ENCODE measurements at regions not wholly inside any gene's neighbourhood (a gene's known extent, or its start where the extent isn't known, plus 50 kb on each side); places are given as distances from the start of the nearest gene placed in this dataset.

DNA sequence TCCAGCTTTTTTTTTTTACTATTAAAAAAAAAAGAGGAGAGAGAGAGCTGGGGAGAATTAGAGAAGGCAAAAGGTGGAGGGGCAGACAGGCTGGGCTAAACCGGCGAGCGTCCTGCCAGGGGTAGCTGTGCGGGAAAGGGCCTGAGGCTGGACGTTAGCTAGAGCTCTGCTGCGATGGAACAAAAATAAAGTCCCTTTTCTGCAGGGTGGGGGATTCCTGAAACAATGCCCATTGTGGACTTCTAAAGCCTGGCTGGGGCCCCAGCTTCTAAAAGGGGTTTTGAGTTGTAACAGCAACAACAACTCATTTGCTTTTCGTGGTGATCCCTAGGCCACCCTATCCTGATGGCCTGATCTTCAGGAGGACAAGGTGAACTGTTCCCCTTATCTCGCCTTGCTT, 311.7 kb downstream of the FBXW7 start:
- DNase-seq, result no peak
- H3K27ac Mint-ChIP-seq, result no peak overlapping the region
- H3K9me3 Mint-ChIP-seq, result peaks cover 12% of the 10 kb centered on the region
- peaks cover 40% of the 10 kb centered on the region for H3K4me1 Mint-ChIP-seq
- peaks cover 19% of the 10 kb centered on the region for H3K36me3 Mint-ChIP-seq
- CTCF ChIA-PET, result no interaction called here
- peaks cover 5% of the 10 kb centered on the region for H3K27me3 Mint-ChIP-seq
- H3K4me3 Mint-ChIP-seq, result no peak overlapping the region

- H3K9me3 Mint-ChIP-seq, result peaks cover 12% of the 10 kb centered on the region
- no peak overlapping the region for H3K4me3 Mint-ChIP-seq
- CTCF ChIA-PET, result no interaction called here
- H3K27me3 Mint-ChIP-seq, result peaks cover 3% of the 10 kb centered on the region
- H3K4me1 Mint-ChIP-seq, result peaks cover 46% of the 10 kb centered on the region
- no peak for DNase-seq
- no peak overlapping the region for H3K27ac Mint-ChIP-seq
- peaks cover 19% of the 10 kb centered on the region for H3K36me3 Mint-ChIP-seq
Measured at GRCh38 chr4:152223600-152223999, 312.3 kb downstream of the FBXW7 start.

DNA sequence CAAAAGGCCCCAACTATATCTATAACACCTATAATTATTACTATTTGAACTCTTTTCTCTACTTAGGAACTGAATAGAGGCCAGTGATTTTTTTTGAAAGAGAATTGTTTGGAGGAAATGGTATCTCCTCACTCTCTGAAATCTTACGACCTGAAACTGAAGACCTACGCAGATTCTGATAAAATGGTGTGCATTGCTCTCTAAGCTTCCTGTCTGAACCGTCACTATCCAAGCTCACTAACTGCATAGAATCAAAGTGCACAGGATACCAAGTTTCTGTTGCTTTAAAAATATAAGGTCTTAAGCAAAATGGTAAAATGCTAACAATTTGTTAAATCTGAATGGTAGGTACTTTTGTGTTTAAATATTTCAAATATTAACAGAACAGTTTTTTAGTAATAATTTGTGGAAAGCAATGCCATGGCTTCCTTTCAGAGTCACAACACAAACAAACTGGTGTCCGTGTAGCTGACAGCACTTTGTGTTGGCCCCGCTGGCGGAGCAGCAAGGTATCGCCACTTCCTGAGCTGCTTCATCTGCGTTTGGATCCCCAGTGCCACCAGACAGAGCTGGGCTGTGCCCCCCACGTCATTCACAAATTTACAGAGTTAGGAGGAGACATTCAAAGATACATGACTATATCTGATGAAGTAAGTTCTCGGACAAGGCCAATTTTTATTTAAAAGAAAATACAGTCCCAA, 313.9 kb downstream of the FBXW7 start:
- Mint-ChIP-seq H3K9me3 (peaks cover 12% of the 10 kb centered on the region), H3K4me1 (peaks cover 46% of the 10 kb centered on the region), H3K27me3 (no peaks in the 10 kb centered on the region), H3K4me3 (no peak overlapping the region), H3K36me3 (peaks cover 19% of the 10 kb centered on the region), H3K27ac (peak overlapping the region; percentile 83)
- CTCF ChIA-PET, result no interaction called here
- DNase-seq, result no peak

- peaks cover 24% of the 10 kb centered on the region for H3K36me3 Mint-ChIP-seq
- no peak overlapping the region for H3K4me3 Mint-ChIP-seq
- CTCF ChIA-PET, result no interaction called here
- no peak for DNase-seq
- H3K27me3 Mint-ChIP-seq, result no peaks in the 10 kb centered on the region
- peaks cover 15% of the 10 kb centered on the region for H3K9me3 Mint-ChIP-seq
- H3K4me1 Mint-ChIP-seq, result peaks cover 46% of the 10 kb centered on the region
- H3K27ac Mint-ChIP-seq, result no peak overlapping the region
Measured at GRCh38 chr4:152220201-152220666, 315.7 kb downstream of the FBXW7 start.

- no peak overlapping the region for H3K27ac Mint-ChIP-seq
- CTCF ChIA-PET, result no interaction called here
- no peaks in the 10 kb centered on the region for H3K27me3 Mint-ChIP-seq
- no peak for DNase-seq
- H3K4me3 Mint-ChIP-seq, result no peak overlapping the region
- peaks cover 16% of the 10 kb centered on the region for H3K9me3 Mint-ChIP-seq
- peaks cover 24% of the 10 kb centered on the region for H3K36me3 Mint-ChIP-seq
- H3K4me1 Mint-ChIP-seq, result peaks cover 43% of the 10 kb centered on the region
Measured at GRCh38 chr4:152218576-152218975, 317.3 kb downstream of the FBXW7 start.

DNA sequence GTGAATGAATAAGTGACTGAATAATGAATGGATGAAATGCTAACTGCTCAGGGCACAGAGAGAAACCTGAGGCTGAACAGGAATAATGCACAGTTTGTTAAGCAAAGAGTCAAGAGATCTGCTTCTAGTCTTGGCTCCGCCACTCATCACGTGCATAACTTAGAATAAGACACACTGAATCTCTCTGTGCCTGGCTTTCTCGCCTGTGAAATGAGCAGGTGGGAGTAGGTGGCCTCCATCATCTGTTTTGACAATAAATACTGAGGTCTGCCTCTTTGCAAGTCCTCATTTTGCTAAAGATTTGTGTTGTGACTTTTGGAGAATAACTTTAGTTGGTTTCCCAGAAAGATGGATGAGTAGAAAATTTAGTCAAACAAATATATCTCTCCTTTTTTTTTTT, 318.0 kb downstream of the FBXW7 start:
- no peak overlapping the region for H3K27ac Mint-ChIP-seq
- peaks cover 13% of the 10 kb centered on the region for H3K9me3 Mint-ChIP-seq
- no peak overlapping the region for H3K4me3 Mint-ChIP-seq
- H3K36me3 Mint-ChIP-seq, result peaks cover 22% of the 10 kb centered on the region
- CTCF ChIA-PET, result no interaction called here
- H3K4me1 Mint-ChIP-seq, result peaks cover 39% of the 10 kb centered on the region
- no peaks in the 10 kb centered on the region for H3K27me3 Mint-ChIP-seq
- DNase-seq, result no peak

DNA sequence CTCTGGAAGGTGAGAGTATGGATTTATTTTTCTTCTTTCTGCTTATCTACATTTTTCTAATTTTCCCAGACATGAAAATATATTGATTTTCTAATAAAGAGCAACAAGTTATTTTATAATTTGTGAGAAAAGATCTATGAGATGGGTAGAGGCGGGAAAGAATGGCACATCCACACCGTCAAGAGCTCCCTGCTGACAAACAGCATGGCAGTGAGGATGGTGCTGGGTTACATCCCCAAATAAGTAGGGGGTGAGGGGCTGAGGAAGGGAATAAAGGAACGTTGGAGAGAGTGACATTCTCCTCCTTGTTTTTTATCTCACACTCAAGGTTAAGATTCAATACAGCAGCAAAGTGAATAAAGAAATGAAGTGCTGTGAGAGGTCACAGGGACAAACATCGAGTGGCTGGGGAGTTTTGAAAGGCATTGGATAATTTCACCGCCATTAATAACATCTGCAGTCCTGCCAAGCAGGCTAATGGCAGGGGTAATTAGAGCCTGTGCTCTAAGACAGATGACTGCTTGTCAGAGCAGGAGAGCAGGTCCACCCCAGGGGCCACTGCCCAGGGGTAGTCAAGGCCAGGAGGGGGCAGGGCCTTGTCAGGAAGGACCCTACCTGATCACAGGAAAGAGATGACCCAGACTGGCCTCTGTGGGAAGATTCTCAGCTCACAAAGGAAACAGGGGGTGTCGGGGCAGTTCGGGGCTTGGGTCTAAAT, 323.8 kb downstream of the FBXW7 start:
- DNase-seq, result no peak
- Mint-ChIP-seq H3K27me3 (peaks cover 17% of the 10 kb centered on the region), H3K9me3 (peaks cover 9% of the 10 kb centered on the region), H3K27ac (no peak overlapping the region), H3K4me1 (peaks cover 1% of the 10 kb centered on the region), H3K4me3 (no peak overlapping the region), H3K36me3 (peaks cover 9% of the 10 kb centered on the region)
- CTCF ChIA-PET, result no interaction called here

- H3K4me1 Mint-ChIP-seq, result peaks cover 2% of the 10 kb centered on the region
- CTCF ChIA-PET, result no interaction called here
- H3K9me3 Mint-ChIP-seq, result peaks cover 4% of the 10 kb centered on the region
Measured at GRCh38 chr4:152209772-152210493, 326.0 kb downstream of the FBXW7 start.

DNA sequence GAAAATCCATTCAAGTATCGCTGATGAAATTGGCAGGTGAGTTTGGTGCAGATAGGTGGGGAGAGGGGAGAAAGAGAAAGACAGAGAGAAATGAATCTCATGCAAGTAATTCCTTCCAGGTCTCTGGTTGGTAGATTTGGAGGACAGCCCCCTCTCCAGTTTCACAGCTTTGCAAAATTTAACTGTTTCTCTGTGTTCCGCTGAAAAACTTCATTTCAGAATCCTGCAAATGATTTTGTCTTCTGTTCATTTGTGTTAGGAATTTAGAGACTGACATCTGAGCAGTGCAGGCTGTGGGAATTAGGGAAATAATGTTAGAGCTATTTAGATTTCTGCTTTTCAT, 328.5 kb downstream of the FBXW7 start:
- peaks cover 27% of the 10 kb centered on the region for H3K27me3 Mint-ChIP-seq
- H3K9me3 Mint-ChIP-seq, result no peaks in the 10 kb centered on the region
- no peak overlapping the region for H3K27ac Mint-ChIP-seq
- no peaks in the 10 kb centered on the region for H3K36me3 Mint-ChIP-seq
- H3K4me3 Mint-ChIP-seq, result no peak overlapping the region
- DNase-seq, result no peak
- CTCF ChIA-PET, result no interaction called here
- H3K4me1 Mint-ChIP-seq, result peaks cover 3% of the 10 kb centered on the region

More at GRCh38 chr4:152209772-152210493, 326.0 kb downstream of the FBXW7 start:
- Mint-ChIP-seq H3K4me3 (no peak overlapping the region), H3K27me3 (peaks cover 22% of the 10 kb centered on the region), H3K36me3 (peaks cover 2% of the 10 kb centered on the region), H3K27ac (no peak overlapping the region)
- no peak for DNase-seq

- Mint-ChIP-seq H3K36me3 (no peaks in the 10 kb centered on the region), H3K4me1 (peaks cover 8% of the 10 kb centered on the region), H3K9me3 (no peaks in the 10 kb centered on the region), H3K27ac (no peak overlapping the region), H3K27me3 (peaks cover 27% of the 10 kb centered on the region), H3K4me3 (no peak overlapping the region)
- no peak for DNase-seq
- CTCF ChIA-PET, result no interaction called here
Measured at GRCh38 chr4:152206646-152207377, 329.1 kb downstream of the FBXW7 start.

GRCh38 chr4:152206185-152206584, 329.7 kb downstream of the FBXW7 start:
- Mint-ChIP-seq H3K4me1 (peaks cover 8% of the 10 kb centered on the region), H3K9me3 (no peaks in the 10 kb centered on the region), H3K27ac (no peak overlapping the region), H3K4me3 (no peak overlapping the region), H3K27me3 (peaks cover 24% of the 10 kb centered on the region), H3K36me3 (no peaks in the 10 kb centered on the region)
- CTCF ChIA-PET, result no interaction called here
- no peak for DNase-seq

DNA sequence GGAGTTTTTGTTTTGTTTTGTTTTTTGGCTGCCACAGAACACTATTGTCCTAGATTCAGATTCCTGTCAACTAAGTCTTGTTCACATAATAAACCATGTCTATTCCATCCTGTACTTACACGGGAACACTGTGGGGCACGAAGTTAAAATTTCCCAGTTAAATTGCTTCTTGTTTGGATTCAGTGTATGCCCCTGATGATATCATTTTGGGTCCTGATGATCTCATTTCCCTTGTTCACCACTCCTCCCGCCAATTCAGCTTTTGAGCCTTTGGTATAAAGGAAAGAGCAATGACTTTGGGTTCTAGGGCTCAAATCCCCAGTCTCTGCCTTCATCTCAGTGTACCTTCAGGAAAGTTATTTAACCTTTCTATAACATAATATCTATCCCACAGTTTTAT, 333.5 kb downstream of the FBXW7 start:
- CTCF ChIA-PET, result no interaction called here
- no peaks in the 10 kb centered on the region for H3K36me3 Mint-ChIP-seq
- peaks cover 8% of the 10 kb centered on the region for H3K4me1 Mint-ChIP-seq

GRCh38 chr4:152200511-152201333, 335.2 kb downstream of the FBXW7 start:
- Mint-ChIP-seq H3K27ac (no peak overlapping the region), H3K9me3 (no peaks in the 10 kb centered on the region), H3K4me1 (peaks cover 6% of the 10 kb centered on the region), H3K36me3 (no peaks in the 10 kb centered on the region), H3K4me3 (no peak overlapping the region), H3K27me3 (peaks cover 9% of the 10 kb centered on the region)
- CTCF ChIA-PET, result no interaction called here
- DNase-seq, result no peak

More for the DNA sequence above, 333.5 kb downstream of the FBXW7 start:
- Mint-ChIP-seq H3K27me3 (peaks cover 14% of the 10 kb centered on the region), H3K9me3 (no peaks in the 10 kb centered on the region), H3K27ac (no peak overlapping the region), H3K4me3 (no peak overlapping the region)
- DNase-seq, result no peak

GRCh38 chr4:152197211-152197610, 338.7 kb downstream of the FBXW7 start:
- CTCF ChIA-PET, result no interaction called here
- Mint-ChIP-seq H3K27me3 (peaks cover 7% of the 10 kb centered on the region), H3K9me3 (peaks cover 11% of the 10 kb centered on the region), H3K4me1 (peaks cover 4% of the 10 kb centered on the region), H3K4me3 (no peak overlapping the region), H3K27ac (no peak overlapping the region), H3K36me3 (peaks cover 4% of the 10 kb centered on the region)
- DNase-seq, result no peak

All from activated naive CD4-positive, alpha-beta T cell treated with anti-CD3 and anti-CD28 coated beads, Interleukin-2, amount 10 ng/mL, durations not matched to agents 7 days and 5 days (primary cell).